BLaER1 treated with 17β-estradiol and CSF1 and Interleukin-3, amounts not matched to agents 10 nM and 100 nM (cell line): ENCODE measurements at regions not wholly inside any gene's neighbourhood (a gene's known extent, or its start where the extent isn't known, plus 50 kb on each side); places are given as distances from the start of the nearest gene placed in this dataset.

Experiments
- H3K27ac ChIP-seq, 11 experiments: shearing (Covaris generic); formaldehyde crosslinking; 2 replicates each; pipeline ENCODE4 v1.8.1; 2022
- H3K27me3 ChIP-seq, 11 experiments: shearing (Covaris generic); formaldehyde crosslinking; 2 replicates each; pipeline ENCODE4 v1.8.1; 2022
- H3K36me3 ChIP-seq, 11 experiments: shearing (Covaris generic); formaldehyde crosslinking; 2 replicates each; pipeline ENCODE4 v1.8.1; 2022
- H3K4me1 ChIP-seq, 10 experiments: shearing (Covaris generic); formaldehyde crosslinking; 2 replicates each; pipeline ENCODE4 v1.8.1; 2022
- H3K4me2 ChIP-seq, 11 experiments: shearing (Covaris generic); formaldehyde crosslinking; 2 replicates each; pipeline ENCODE4 v1.8.1; 2022
- H3K4me3 ChIP-seq, 10 experiments: shearing (Covaris generic); formaldehyde crosslinking; 2 replicates each; pipeline ENCODE4 v1.8.1; 2022
- H3K9ac ChIP-seq, 11 experiments: shearing (Covaris generic); formaldehyde crosslinking; 2 replicates each; pipeline ENCODE4 v1.8.1; 2022
- H3K9me3 ChIP-seq, 11 experiments: shearing (Covaris generic); formaldehyde crosslinking; replicated peaks in 1 of 11; 2 replicates each; pipeline ENCODE4 v1.8.1; 2022
- H4K20me1 ChIP-seq, 11 experiments: shearing (Covaris generic); formaldehyde crosslinking; 2 replicates each; pipeline ENCODE4 v1.8.1; 2022
- Cebpa-rat ChIP-seq, 11 experiments: shearing (Covaris generic); IDR thresholded peaks; 2 replicates each; pipeline ENCODE4 v1.8.1; 2022

GRCh38 chr3:88231207-88231606 lies 81.4 kb downstream of the C3orf38 start:
- Histone ChIP-seq H3K9ac (no peak overlapping the region), H3K4me1 (no peaks in the 10 kb centered on the region), H3K36me3 (no peaks in the 10 kb centered on the region), H3K27ac (no peak overlapping the region), H3K4me3 (no peak overlapping the region), H3K4me2 (no peak overlapping the region), H3K27me3 (no peaks in the 10 kb centered on the region), H4K20me1 (no peaks in the 10 kb centered on the region), H3K9me3 (no peaks in the 10 kb centered on the region)
- TF ChIP-seq Cebpa-rat (IDR thresholded peaks at IDR 0.05), result no peak

DNA sequence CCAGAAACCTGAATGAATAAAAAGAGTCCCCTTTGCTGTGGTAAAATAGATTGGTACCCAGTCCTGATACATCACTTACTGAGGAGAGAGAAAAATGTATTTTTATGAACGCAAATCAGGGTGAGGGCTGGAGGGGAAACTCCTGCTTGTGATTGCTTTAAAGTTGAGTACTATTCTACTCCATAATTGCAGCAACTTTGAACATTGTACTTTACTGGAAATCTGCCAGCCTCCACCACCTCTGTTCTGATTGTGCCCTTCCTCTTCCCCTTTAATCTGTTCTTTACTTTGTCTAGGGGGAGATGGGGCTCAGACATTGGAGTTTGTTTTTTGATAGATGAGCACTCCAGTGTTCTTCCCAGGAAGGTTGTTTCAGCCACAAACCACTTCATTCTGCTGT lies 81.9 kb downstream of the C3orf38 start:
- H3K27ac ChIP-seq, result no peak overlapping the region
- H3K36me3 ChIP-seq, result no peaks in the 10 kb centered on the region
- no peaks in the 10 kb centered on the region for H3K27me3 ChIP-seq
- H4K20me1 ChIP-seq, result no peaks in the 10 kb centered on the region
- H3K4me2 ChIP-seq, result no peak overlapping the region
- no peak overlapping the region for H3K9ac ChIP-seq
- no peaks in the 10 kb centered on the region for H3K9me3 ChIP-seq
- no peak for TF ChIP-seq Cebpa-rat (IDR thresholded peaks at IDR 0.05)
- H3K4me1 ChIP-seq, result no peaks in the 10 kb centered on the region
- no peak overlapping the region for H3K4me3 ChIP-seq

DNA sequence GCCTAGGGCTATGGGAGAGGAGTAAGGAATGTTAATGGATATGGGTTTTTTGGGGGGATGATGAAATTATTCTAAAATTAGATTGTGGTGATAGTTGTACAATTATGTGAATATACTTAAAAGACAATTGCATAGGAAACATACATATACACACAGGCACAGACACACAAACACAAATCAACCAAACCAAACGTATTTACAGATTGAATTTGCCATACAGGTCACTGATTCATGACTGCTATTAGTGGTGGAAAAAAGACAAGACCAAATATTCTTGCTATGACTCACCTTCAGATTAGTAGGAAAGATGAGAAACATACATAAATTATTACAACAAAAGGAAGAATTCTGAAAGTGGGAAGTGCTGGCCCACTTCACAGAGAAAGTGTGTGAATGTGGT lies 85.3 kb downstream of the C3orf38 start:
- Histone ChIP-seq H4K20me1 (no peaks in the 10 kb centered on the region), H3K9me3 (no peaks in the 10 kb centered on the region), H3K4me1 (no peaks in the 10 kb centered on the region), H3K27ac (no peak overlapping the region), H3K27me3 (no peaks in the 10 kb centered on the region), H3K36me3 (no peaks in the 10 kb centered on the region), H3K9ac (no peak overlapping the region), H3K4me2 (no peak overlapping the region), H3K4me3 (no peak overlapping the region)
- no peak for TF ChIP-seq Cebpa-rat (IDR thresholded peaks at IDR 0.05)

- Histone ChIP-seq H3K27me3 (no peaks in the 10 kb centered on the region), H3K4me3 (no peak overlapping the region), H3K9me3 (peaks cover 0 to 11% (median 7%) of the 10 kb centered on the region in 11 experiments; a peak in 13 of 22 replicates), H3K9ac (no peak overlapping the region), H3K4me1 (no peaks in the 10 kb centered on the region), H4K20me1 (no peaks in the 10 kb centered on the region), H3K4me2 (no peak overlapping the region), H3K36me3 (no peaks in the 10 kb centered on the region), H3K27ac (no peak overlapping the region)
- no peak for TF ChIP-seq Cebpa-rat (IDR thresholded peaks at IDR 0.05)
Measured at GRCh38 chr3:88239870-88240269, 90.1 kb downstream of the C3orf38 start.

- no peak overlapping the region for H3K27ac ChIP-seq
- H3K4me2 ChIP-seq, result no peak overlapping the region
- no peaks in the 10 kb centered on the region for H3K27me3 ChIP-seq
- H4K20me1 ChIP-seq, result no peaks in the 10 kb centered on the region
- H3K4me1 ChIP-seq, result no peaks in the 10 kb centered on the region
- no peak for TF ChIP-seq Cebpa-rat (IDR thresholded peaks at IDR 0.05)
- peaks cover 0 to 12% (median 8%) of the 10 kb centered on the region in 11 experiments; a peak in 13 of 22 replicates for H3K9me3 ChIP-seq
- H3K4me3 ChIP-seq, result no peak overlapping the region
- no peaks in the 10 kb centered on the region for H3K36me3 ChIP-seq
- H3K9ac ChIP-seq, result no peak overlapping the region
Measured at GRCh38 chr3:88248658-88249057, 98.9 kb downstream of the C3orf38 start.

DNA sequence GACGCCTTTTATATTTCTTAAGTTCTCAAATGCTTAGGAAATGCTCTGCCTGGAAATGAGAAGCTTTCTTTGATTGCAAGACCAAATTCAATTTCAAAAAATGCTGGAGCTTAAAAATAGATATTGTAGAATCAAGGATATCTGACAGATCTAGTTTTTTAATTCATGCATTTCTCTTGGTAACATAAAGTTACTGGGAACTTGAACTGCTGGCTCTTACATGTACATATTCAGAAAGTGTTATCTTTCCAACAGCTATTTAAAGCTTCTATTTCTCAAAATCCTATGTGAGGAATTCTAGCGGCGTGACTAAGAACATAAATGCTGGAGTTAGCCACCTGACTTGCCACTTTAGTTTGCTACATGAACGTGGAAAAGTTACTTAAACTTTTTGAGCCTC lies 109.3 kb downstream of the C3orf38 start:
- Histone ChIP-seq H3K9me3 (no peaks in the 10 kb centered on the region), H3K4me1 (no peaks in the 10 kb centered on the region), H3K9ac (no peak overlapping the region), H3K4me2 (no peak overlapping the region), H3K27ac (no peak overlapping the region), H4K20me1 (no peaks in the 10 kb centered on the region), H3K4me3 (no peak overlapping the region), H3K36me3 (no peaks in the 10 kb centered on the region), H3K27me3 (no peaks in the 10 kb centered on the region)
- TF ChIP-seq Cebpa-rat (IDR thresholded peaks at IDR 0.05), result no peak

DNA sequence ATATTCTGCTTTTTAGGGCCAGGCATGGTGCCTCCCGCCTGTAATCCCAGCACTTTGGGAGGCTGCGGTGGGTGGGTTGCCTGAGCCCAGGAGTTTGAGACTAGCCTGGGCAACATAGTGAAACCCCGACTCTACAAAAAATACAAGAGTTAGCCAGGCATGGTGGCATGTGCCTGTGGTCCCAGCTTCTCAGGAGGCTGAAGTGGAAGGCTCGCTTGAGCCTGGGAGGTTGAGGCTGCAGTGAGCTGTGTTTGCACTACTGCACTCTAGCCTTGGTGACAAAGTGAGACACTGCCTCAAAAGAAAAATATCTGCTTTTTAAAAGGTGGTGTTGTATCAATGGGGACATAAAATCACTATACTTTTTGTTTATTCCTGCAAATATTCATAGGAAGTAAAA lies 112.8 kb downstream of the C3orf38 start:
- TF ChIP-seq Cebpa-rat (IDR thresholded peaks at IDR 0.05), result no peak
- Histone ChIP-seq H3K36me3 (no peaks in the 10 kb centered on the region), H3K27me3 (no peaks in the 10 kb centered on the region), H4K20me1 (no peaks in the 10 kb centered on the region), H3K27ac (no peak overlapping the region), H3K9ac (no peak overlapping the region), H3K4me2 (no peak overlapping the region), H3K9me3 (no peaks in the 10 kb centered on the region), H3K4me3 (no peak overlapping the region), H3K4me1 (no peaks in the 10 kb centered on the region)

GRCh38 chr3:88263417-88264100 lies 113.8 kb downstream of the C3orf38 start:
- Histone ChIP-seq H3K4me1 (no peaks in the 10 kb centered on the region), H3K27ac (no peak overlapping the region), H3K9me3 (no peaks in the 10 kb centered on the region), H3K9ac (no peak overlapping the region), H3K27me3 (no peaks in the 10 kb centered on the region), H3K4me3 (no peak overlapping the region), H4K20me1 (no peaks in the 10 kb centered on the region), H3K4me2 (no peak overlapping the region), H3K36me3 (no peaks in the 10 kb centered on the region)
- TF ChIP-seq Cebpa-rat (IDR thresholded peaks at IDR 0.05), result no peak

GRCh38 chr3:88267441-88267840 lies 117.7 kb downstream of the C3orf38 start:
- H3K9ac ChIP-seq, result no peak overlapping the region
- H3K27me3 ChIP-seq, result no peaks in the 10 kb centered on the region
- no peaks in the 10 kb centered on the region for H3K4me1 ChIP-seq
- H3K4me3 ChIP-seq, result no peak overlapping the region
- no peak overlapping the region for H3K4me2 ChIP-seq
- H4K20me1 ChIP-seq, result no peaks in the 10 kb centered on the region
- TF ChIP-seq Cebpa-rat (IDR thresholded peaks at IDR 0.05), result no peak
- H3K36me3 ChIP-seq, result no peaks in the 10 kb centered on the region
- no peaks in the 10 kb centered on the region for H3K9me3 ChIP-seq
- no peak overlapping the region for H3K27ac ChIP-seq

GRCh38 chr3:88267847-88268246 lies 118.1 kb downstream of the C3orf38 start:
- Histone ChIP-seq H3K36me3 (no peaks in the 10 kb centered on the region), H3K9ac (no peak overlapping the region), H4K20me1 (no peaks in the 10 kb centered on the region), H3K4me1 (no peaks in the 10 kb centered on the region), H3K4me3 (no peak overlapping the region), H3K9me3 (no peaks in the 10 kb centered on the region), H3K27me3 (no peaks in the 10 kb centered on the region), H3K27ac (no peak overlapping the region), H3K4me2 (no peak overlapping the region)
- TF ChIP-seq Cebpa-rat (IDR thresholded peaks at IDR 0.05), result no peak
